CD4-positive, alpha-beta T cell (primary cell): ENCODE measurements at regions not wholly inside any gene's neighbourhood (a gene's known extent, or its start where the extent isn't known, plus 50 kb on each side); places are given as distances from the start of the nearest gene placed in this dataset.

Experiments
- ATAC-seq: fragments of 200-7000 bp; cut with Tn5 transposase; one replicate; pipeline ENCODE4 v1.10.0; 2022; ENCODE audit warnings: mild to moderate bottlenecking; ENCODE audit not compliant: poor library complexity
- CTCF ChIA-PET: fragments of 350-600 bp; sonication (Branson Sonifier 250); formaldehyde crosslinking; loops from one replicate; lab custom pipeline; 2021; ENCODE audit warnings: antibody characterized with exemption, inconsistent platforms; lab: Charles Lee
- POLR2A ChIA-PET: fragments of 350-600 bp; sonication (Branson Sonifier 250); formaldehyde crosslinking; loops from one replicate; lab custom pipeline; 2021; ENCODE audit warnings: antibody characterized with exemption, inconsistent platforms; lab: Charles Lee
- DNase-seq, 14 experiments: peaks; one replicate each; pipeline ENCODE4 v3.0.0-alpha.2; 2013 to 2020; ENCODE audit warnings: mixed read lengths in 2 of 14
- H3K27ac ChIP-seq, 2 donors: one replicate each; pipeline versions ENCODE4 v1.5.1 to v1.7.0; 2013; ENCODE audit warnings: low read length in 2 of 2, low read depth in 1 of 2, mild to moderate bottlenecking in 1 of 2
- H3K27me3 ChIP-seq, 2 experiments: 1 replicate in 1 of 2; 2 replicates in 1 of 2; pipeline versions ENCODE4 v1.6.1 to v1.7.0; 2013; ENCODE audit warnings: low read length in 2 of 2, control low read depth in 1 of 2, mild to moderate bottlenecking in 1 of 2, moderate library complexity in 1 of 2; ENCODE audit not compliant: insufficient read depth in 2 of 2, control insufficient read depth in 1 of 2
- H3K36me3 ChIP-seq: one replicate; pipeline ENCODE4 v1.6.1; 2013; ENCODE audit warnings: low read length, control low read depth; ENCODE audit not compliant: insufficient read depth
- H3K4me1 ChIP-seq: one replicate; pipeline ENCODE4 v1.6.1; 2013; ENCODE audit warnings: low read length, control low read depth; ENCODE audit not compliant: insufficient read depth
- H3K4me3 ChIP-seq: one replicate; pipeline ENCODE4 v1.5.1; 2013; ENCODE audit warnings: mild to moderate bottlenecking, low read length, moderate library complexity
- H3K9me3 ChIP-seq, 2 experiments: 1 replicate in 1 of 2; 2 replicates in 1 of 2; pipeline versions ENCODE4 v1.6.1 to v1.7.0; 2013; ENCODE audit warnings: low read length in 2 of 2, mild to moderate bottlenecking in 2 of 2, control low read depth in 1 of 2, moderate library complexity in 1 of 2; ENCODE audit not compliant: control insufficient read depth in 1 of 2, insufficient read depth in 1 of 2
- H3K27ac Mint-ChIP-seq: one replicate; pipeline ENCODE4 v1.8.0; 2020; ENCODE audit warnings: mixed read lengths
- H3K27me3 Mint-ChIP-seq: one replicate; pipeline ENCODE4 v1.8.0; 2021; ENCODE audit warnings: mixed read lengths
- H3K36me3 Mint-ChIP-seq: one replicate; pipeline ENCODE4 v1.8.0; 2021; ENCODE audit warnings: low read depth, mixed read lengths
- H3K4me1 Mint-ChIP-seq: one replicate; pipeline ENCODE4 v1.8.0; 2021; ENCODE audit warnings: low read depth, mixed read lengths
- H3K4me3 Mint-ChIP-seq: one replicate; pipeline ENCODE4 v1.8.0; 2020; ENCODE audit warnings: mild to moderate bottlenecking, mixed read lengths
- H3K9me3 Mint-ChIP-seq: one replicate; pipeline ENCODE4 v1.8.0; 2020; ENCODE audit warnings: mixed read lengths
- intact Hi-C, 2 experiments: fragments of 100-400 bp; cut with DNase I in 1 of 2; cut with micrococcal nuclease in 1 of 2; formaldehyde crosslinking; loops; one replicate each; pipeline versions ENCODE4 v1.15.1 to v1.9.0; 2023 to 2025; cut with DNase I, micrococcal nuclease
- TF ChIP-seq, protein P1 (sequence below): fragments of 200-600 bp; IDR thresholded peaks from one replicate; pipeline ENCODE4 v1.8.0; 2022; ENCODE audit warnings: antibody characterized with exemption, mild to moderate bottlenecking

DNA sequence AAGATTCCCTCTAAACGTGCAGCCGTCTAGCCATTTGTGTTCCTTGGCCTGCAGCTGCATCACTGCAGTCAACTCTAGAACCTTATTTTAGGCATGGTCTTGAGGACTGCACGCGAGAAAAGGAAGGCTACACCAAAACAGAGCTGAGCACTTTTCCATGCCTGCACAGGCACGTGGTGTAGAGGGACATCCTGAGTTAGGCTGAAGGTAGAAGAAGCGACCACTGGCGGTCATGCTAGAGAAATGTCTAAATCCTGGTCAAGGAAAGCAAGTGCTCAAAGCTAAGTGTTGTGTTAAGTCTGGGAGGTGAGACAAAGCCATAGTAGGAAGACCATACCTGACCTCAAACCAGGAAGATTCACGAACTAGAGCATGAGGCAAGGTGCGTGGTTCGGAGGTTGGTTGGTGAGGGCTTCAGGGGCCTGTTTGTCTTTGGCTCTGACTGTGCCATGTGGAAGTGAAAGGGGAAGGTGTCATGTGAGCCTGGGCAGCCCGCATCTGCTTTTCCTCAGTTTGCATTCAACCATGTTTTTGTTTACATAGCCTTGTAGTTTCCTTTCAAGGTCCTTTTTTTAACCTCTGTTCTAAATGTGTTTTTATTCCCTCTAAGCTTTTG lies 203.8 kb downstream of the AASDH start:
- no peaks in the 10 kb centered on the region for H3K36me3 Mint-ChIP-seq
- Histone ChIP-seq H3K9me3 (no peaks in the 10 kb centered on the region), H3K4me1 (no peaks in the 10 kb centered on the region), H3K27ac (no peak overlapping the region), H3K4me3 (no peak overlapping the region), H3K27me3 (peaks cover 0 to 2% of the 10 kb centered on the region in 2 experiments), H3K36me3 (no peaks in the 10 kb centered on the region)
- ChIA-PET CTCF (no interaction called here), POLR2A (no interaction called here)
- no peaks in the 10 kb centered on the region for H3K9me3 Mint-ChIP-seq
- DNase-seq (peak in 2 of 14 experiments; percentile 4 to 10), ATAC-seq (no peak)
- no peaks in the 10 kb centered on the region for H3K4me1 Mint-ChIP-seq
- TF ChIP-seq, protein P1, sequence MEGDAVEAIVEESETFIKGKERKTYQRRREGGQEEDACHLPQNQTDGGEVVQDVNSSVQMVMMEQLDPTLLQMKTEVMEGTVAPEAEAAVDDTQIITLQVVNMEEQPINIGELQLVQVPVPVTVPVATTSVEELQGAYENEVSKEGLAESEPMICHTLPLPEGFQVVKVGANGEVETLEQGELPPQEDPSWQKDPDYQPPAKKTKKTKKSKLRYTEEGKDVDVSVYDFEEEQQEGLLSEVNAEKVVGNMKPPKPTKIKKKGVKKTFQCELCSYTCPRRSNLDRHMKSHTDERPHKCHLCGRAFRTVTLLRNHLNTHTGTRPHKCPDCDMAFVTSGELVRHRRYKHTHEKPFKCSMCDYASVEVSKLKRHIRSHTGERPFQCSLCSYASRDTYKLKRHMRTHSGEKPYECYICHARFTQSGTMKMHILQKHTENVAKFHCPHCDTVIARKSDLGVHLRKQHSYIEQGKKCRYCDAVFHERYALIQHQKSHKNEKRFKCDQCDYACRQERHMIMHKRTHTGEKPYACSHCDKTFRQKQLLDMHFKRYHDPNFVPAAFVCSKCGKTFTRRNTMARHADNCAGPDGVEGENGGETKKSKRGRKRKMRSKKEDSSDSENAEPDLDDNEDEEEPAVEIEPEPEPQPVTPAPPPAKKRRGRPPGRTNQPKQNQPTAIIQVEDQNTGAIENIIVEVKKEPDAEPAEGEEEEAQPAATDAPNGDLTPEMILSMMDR: no peak
- intact Hi-C loops: no loop called here
- no peak overlapping the region for H3K27ac Mint-ChIP-seq
- no peak overlapping the region for H3K4me3 Mint-ChIP-seq
- peaks cover 7% of the 10 kb centered on the region for H3K27me3 Mint-ChIP-seq

DNA sequence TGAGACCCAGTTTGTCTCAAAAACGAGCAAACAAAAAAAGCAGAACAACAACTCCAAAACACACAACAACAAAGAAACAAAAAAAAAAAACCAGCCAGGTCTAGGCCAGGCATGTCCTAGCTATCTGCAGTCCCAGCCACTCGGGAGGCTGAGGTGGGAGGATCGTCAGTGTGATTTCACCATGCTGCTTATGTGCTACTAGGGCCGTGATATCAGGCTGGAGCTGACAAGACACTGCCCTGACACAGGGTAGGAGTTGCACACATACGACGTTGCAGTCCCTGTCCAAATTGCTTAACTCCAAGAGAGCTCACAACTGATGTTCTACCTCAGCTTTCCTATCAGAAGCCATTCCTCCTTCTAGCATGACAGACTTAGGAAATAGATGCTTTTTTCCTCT lies 204.9 kb downstream of the AASDH start:
- intact Hi-C loops: no loop called here
- Mint-ChIP-seq H3K36me3 (no peaks in the 10 kb centered on the region), H3K4me1 (no peaks in the 10 kb centered on the region), H3K4me3 (no peak overlapping the region), H3K27me3 (peaks cover 7% of the 10 kb centered on the region), H3K27ac (no peak overlapping the region), H3K9me3 (peaks cover 3% of the 10 kb centered on the region)
- Histone ChIP-seq H3K9me3 (no peaks in the 10 kb centered on the region), H3K27ac (no peak overlapping the region), H3K36me3 (no peaks in the 10 kb centered on the region), H3K27me3 (peaks cover 0 to 2% of the 10 kb centered on the region in 2 experiments), H3K4me3 (no peak overlapping the region), H3K4me1 (no peaks in the 10 kb centered on the region)
- ATAC-seq (no peak), DNase-seq (no peak)
- TF ChIP-seq, protein P1: no peak
- CTCF ChIA-PET: no interaction called here
- POLR2A ChIA-PET: no interaction called here

GRCh38 chr4:56181140-56181953 lies 205.9 kb downstream of the AASDH start:
- TF ChIP-seq, protein P1: no peak
- H3K27me3 Mint-ChIP-seq: peaks cover 7% of the 10 kb centered on the region
- no peaks in the 10 kb centered on the region for H3K36me3 Mint-ChIP-seq
- DNase-seq: no peak
- no peak overlapping the region for H3K4me3 Mint-ChIP-seq
- ChIA-PET POLR2A (interaction anchor here (1.1 kb wide), 1 partner anchor 11 kb away, joined by 3 read pairs; no protein-coding TSS in a partner anchor), CTCF (no interaction called here)
- H3K27ac Mint-ChIP-seq: no peak overlapping the region
- intact Hi-C loops: no loop called here
- H3K9me3 Mint-ChIP-seq: peaks cover 8% of the 10 kb centered on the region
- H3K27me3 ChIP-seq: peaks cover 0 to 2% of the 10 kb centered on the region in 2 experiments
- no peak overlapping the region for H3K27ac ChIP-seq
- no peaks in the 10 kb centered on the region for H3K4me1 ChIP-seq
- H3K36me3 ChIP-seq: no peaks in the 10 kb centered on the region
- no peak overlapping the region for H3K4me3 ChIP-seq
- ATAC-seq: no peak
- peaks cover 0 to 2% of the 10 kb centered on the region in 2 experiments for H3K9me3 ChIP-seq
- no peaks in the 10 kb centered on the region for H3K4me1 Mint-ChIP-seq
